ENCODE measurements at regions not wholly inside any gene's neighbourhood (a gene's known extent, or its start where the extent isn't known, plus 50 kb on each side); places are given as distances from the start of the nearest gene placed in this dataset.

- Mint-ChIP-seq H3K27me3 (peaks cover 12% of the 10 kb centered on the region), H3K27ac (no peak overlapping the region), H3K4me1 (peaks cover 7% of the 10 kb centered on the region), H3K4me3 (no peak overlapping the region), H3K9me3 (ENCODE audit: insufficient read depth) (no peaks in the 10 kb centered on the region)
- Histone ChIP-seq H3K4me1 (ENCODE audit: control insufficient read depth in 2 of 2, insufficient read depth in 2 of 2, low read length in 2 of 2) (peaks cover 4 to 21% of the 10 kb centered on the region in 2 donors), H3K36me3 (replicated peaks in 1 of 2; ENCODE audit: control extremely low read depth in 1 of 2, control insufficient read depth in 1 of 2, extremely low read depth in 1 of 2, insufficient read depth in 2 of 2, low read length in 1 of 2) (no peaks in the 10 kb centered on the region), H3K27ac (ENCODE audit: low read length in 2 of 2) (no peak overlapping the region), H2AFZ (ENCODE audit: insufficient read depth, low read depth, low read length, poor library complexity, severe bottlenecking) (no peak overlapping the region), H4K20me1 (ENCODE audit: control insufficient read depth, insufficient read depth, low read length, poor library complexity, severe bottlenecking) (no peaks in the 10 kb centered on the region), H3K27me3 (replicated peaks in 1 of 4; ENCODE audit: control extremely low read depth in 1 of 4, control insufficient read depth in 3 of 4, insufficient read depth in 4 of 4, low read length in 3 of 4) (peaks cover 0 to 5% (median 0%) of the 10 kb centered on the region in 4 experiments), H3K4me3 (ENCODE audit: control extremely low read depth in 1 of 5, extremely low read depth in 1 of 5, insufficient read depth in 1 of 5, low read depth in 2 of 5, low read length in 4 of 5) (no peak overlapping the region), H3K79me2 (ENCODE audit: control insufficient read depth, insufficient read depth, low read length) (peaks cover 7% of the 10 kb centered on the region), H3K9ac (ENCODE audit: low read length) (no peak overlapping the region), H3K9me3 (ENCODE audit: control extremely low read depth in 1 of 3, control insufficient read depth in 2 of 3, insufficient read depth in 1 of 3, low read length in 2 of 3) (no peaks in the 10 kb centered on the region), H3K4me2 (replicated peaks; ENCODE audit: low read depth, low read length, poor library complexity, severe bottlenecking) (no peak overlapping the region)
- CTCF ChIA-PET: no interaction called here
- TF ChIP-seq CTCF (IDR thresholded peaks at IDR 0.05) (no peak), EZH2 (IDR thresholded peaks at IDR 0.05; ENCODE audit: borderline replicate concordance, insufficient read depth, low read depth, low read length, poor library complexity, severe bottlenecking) (no peak)
- ATAC-seq (ENCODE audit: low read depth): no peak
- intact Hi-C loops (cut with micrococcal nuclease): no loop called here
- 56% methylated on average over 1 of the region's 2 CpGs for WGBS (ENCODE audit: insufficient coverage)
- no peak for DNase-seq
- POLR2A ChIA-PET: no interaction called here
These were observed 279.4 kb downstream of the EIPR1 start for GRCh38 chr2:3098231-3098630.

- H3K4me2 ChIP-seq (replicated peaks; ENCODE audit: low read depth, low read length, poor library complexity, severe bottlenecking): no peak overlapping the region
- peaks cover 7% of the 10 kb centered on the region for H3K79me2 ChIP-seq (ENCODE audit: control insufficient read depth, insufficient read depth, low read length)
- H3K4me1 ChIP-seq (ENCODE audit: control insufficient read depth in 2 of 2, insufficient read depth in 2 of 2, low read length in 2 of 2): peaks cover under 1 to 17% of the 10 kb centered on the region in 2 donors
- CTCF ChIA-PET: no interaction called here
- H2AFZ ChIP-seq (ENCODE audit: insufficient read depth, low read depth, low read length, poor library complexity, severe bottlenecking): no peak overlapping the region
- no peak overlapping the region for H3K27ac Mint-ChIP-seq
- no peak for TF ChIP-seq EZH2 (IDR thresholded peaks at IDR 0.05; ENCODE audit: borderline replicate concordance, insufficient read depth, low read depth, low read length, poor library complexity, severe bottlenecking)
- TF ChIP-seq CTCF (IDR thresholded peaks at IDR 0.05): no peak
- intact Hi-C loops (cut with micrococcal nuclease): no loop called here
- H3K9me3 ChIP-seq (ENCODE audit: control extremely low read depth in 1 of 3, control insufficient read depth in 2 of 3, insufficient read depth in 1 of 3, low read length in 2 of 3): no peaks in the 10 kb centered on the region
- peaks cover 7% of the 10 kb centered on the region for H3K4me1 Mint-ChIP-seq
- no peak overlapping the region for H3K27ac ChIP-seq (ENCODE audit: low read length in 2 of 2)
- peaks cover 0 to 5% (median 0%) of the 10 kb centered on the region in 4 experiments for H3K27me3 ChIP-seq (replicated peaks in 1 of 4; ENCODE audit: control extremely low read depth in 1 of 4, control insufficient read depth in 3 of 4, insufficient read depth in 4 of 4, low read length in 3 of 4)
- POLR2A ChIA-PET: no interaction called here
- H4K20me1 ChIP-seq (ENCODE audit: control insufficient read depth, insufficient read depth, low read length, poor library complexity, severe bottlenecking): no peaks in the 10 kb centered on the region
- H3K4me3 ChIP-seq (ENCODE audit: control extremely low read depth in 1 of 5, extremely low read depth in 1 of 5, insufficient read depth in 1 of 5, low read depth in 2 of 5, low read length in 4 of 5): no peak overlapping the region
- H3K9me3 Mint-ChIP-seq (ENCODE audit: insufficient read depth): no peaks in the 10 kb centered on the region
- ATAC-seq (ENCODE audit: low read depth): no peak
- H3K36me3 ChIP-seq (replicated peaks in 1 of 2; ENCODE audit: control extremely low read depth in 1 of 2, control insufficient read depth in 1 of 2, extremely low read depth in 1 of 2, insufficient read depth in 2 of 2, low read length in 1 of 2): no peaks in the 10 kb centered on the region
- no peak overlapping the region for H3K4me3 Mint-ChIP-seq
- 94% methylated on average over 9 of the region's 9 CpGs for WGBS (ENCODE audit: insufficient coverage)
- no peak for DNase-seq
- H3K9ac ChIP-seq (ENCODE audit: low read length): no peak overlapping the region
- peaks cover 12% of the 10 kb centered on the region for H3K27me3 Mint-ChIP-seq
These were observed 279.8 kb downstream of the EIPR1 start for GRCh38 chr2:3097804-3098203.
